ENCODE measurements at regions not wholly inside any gene's neighbourhood (a gene's known extent, or its start where the extent isn't known, plus 50 kb on each side); places are given as distances from the start of the nearest gene placed in this dataset.

GRCh38 chr6:6784514-6785162 is 196.1 kb downstream of the LY86 start:
- no peak for TF ChIP-seq TAF1 (IDR thresholded peaks at IDR 0.05; ENCODE audit: borderline replicate concordance, low read depth, low read length)
- TF ChIP-seq CTCF (IDR thresholded peaks at IDR 0.05): no peak
- TF ChIP-seq TEAD4 (IDR thresholded peaks at IDR 0.05; ENCODE audit: borderline replicate concordance, insufficient read depth): no peak
- TF ChIP-seq FOXM1 (IDR thresholded peaks at IDR 0.05; ENCODE audit: low read depth): no peak
- TF ChIP-seq NFIC (IDR thresholded peaks at IDR 0.05; ENCODE audit: borderline replicate concordance): no peak
- TF ChIP-seq GABPA (IDR thresholded peaks at IDR 0.05; ENCODE audit: low read depth): no peak
- TF ChIP-seq POLR2AphosphoS5 (IDR thresholded peaks at IDR 0.05; ENCODE audit: low read depth, low read length): no peak
- TF ChIP-seq MXI1 (IDR thresholded peaks at IDR 0.05; ENCODE audit: low read depth, low read length): no peak
- no peak for TF ChIP-seq YY1 (IDR thresholded peaks at IDR 0.05; ENCODE audit: low read depth)
- no peak for TF ChIP-seq NRF1 (IDR thresholded peaks at IDR 0.05; ENCODE audit: low read depth, low read length)
- no peak for TF ChIP-seq EP300 (IDR thresholded peaks at IDR 0.05; ENCODE audit: borderline replicate concordance in 1 of 2, low read depth in 1 of 2, low read length in 1 of 2)

Measured in SK-N-SH (cell line).